ENCODE measurements at regions not wholly inside any gene's neighbourhood (a gene's known extent, or its start where the extent isn't known, plus 50 kb on each side); places are given as distances from the start of the nearest gene placed in this dataset.

- TF ChIP-seq CTCF (IDR thresholded peaks at IDR 0.05) (no peak), POLR2A (IDR thresholded peaks at IDR 0.05) (no peak)
Observed at GRCh38 chr6:139983555-139984276, 609.3 kb upstream of the CITED2 start.
